H1 (cell line): ENCODE measurements at regions not wholly inside any gene's neighbourhood (a gene's known extent, or its start where the extent isn't known, plus 50 kb on each side); places are given as distances from the start of the nearest gene placed in this dataset.

Experiments
- FOSL1 ChIP-seq: IDR thresholded peaks from 2 replicates; pipeline ENCODE4 v1.6.1; 2011; ENCODE audit warnings: mild to moderate bottlenecking, low read depth, low read length, moderate library complexity; ENCODE audit not compliant: insufficient read depth
- GTF2F1 ChIP-seq: IDR thresholded peaks from 2 replicates; pipeline ENCODE4 v1.6.1; 2012; ENCODE audit warnings: low read depth, low read length, improper control_type of control experiment, borderline replicate concordance
- KDM1A ChIP-seq: fragments of 200-600, 300-600 bp; sonication (generic); IDR thresholded peaks from 2 replicates; pipeline ENCODE4 v1.7.1; 2016; ENCODE audit warnings: mild to moderate bottlenecking, low read length, borderline replicate concordance
- SIN3A ChIP-seq, 2 experiments: IDR thresholded peaks in 1 of 2; conservative IDR thresholded peaks in 1 of 2; 2 replicates each; pipeline ENCODE4 v1.6.1; 2011 to 2012; ENCODE audit warnings: low read length in 2 of 2, improper control_type of control experiment in 1 of 2, low read depth in 1 of 2, mild to moderate bottlenecking in 1 of 2
- TF ChIP-seq, protein P1 (sequence below): IDR thresholded peaks from 2 replicates; pipeline ENCODE4 v1.6.1; 2012; ENCODE audit warnings: inconsistent platforms

DNA sequence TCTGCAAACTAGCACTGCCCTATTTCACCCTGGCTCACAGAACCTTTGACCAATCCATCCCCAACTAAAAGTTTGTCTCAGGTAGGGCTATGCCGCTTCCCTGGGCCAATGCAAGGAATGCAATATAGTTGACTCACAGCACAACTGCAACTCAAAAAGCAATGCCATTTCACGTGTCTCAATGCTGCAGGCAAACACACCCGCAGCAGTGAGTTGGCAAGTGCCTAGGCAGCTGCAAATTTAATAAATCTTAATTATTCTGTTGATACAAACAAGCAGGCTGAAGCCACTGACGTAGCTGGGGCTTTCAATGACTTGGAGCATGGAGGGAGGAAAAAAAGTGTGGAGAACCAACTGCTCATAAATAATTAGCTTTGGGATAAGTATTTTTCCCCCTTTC lies 87.9 kb downstream of the SYNE3 start (continued):
- TF ChIP-seq, protein P1, sequence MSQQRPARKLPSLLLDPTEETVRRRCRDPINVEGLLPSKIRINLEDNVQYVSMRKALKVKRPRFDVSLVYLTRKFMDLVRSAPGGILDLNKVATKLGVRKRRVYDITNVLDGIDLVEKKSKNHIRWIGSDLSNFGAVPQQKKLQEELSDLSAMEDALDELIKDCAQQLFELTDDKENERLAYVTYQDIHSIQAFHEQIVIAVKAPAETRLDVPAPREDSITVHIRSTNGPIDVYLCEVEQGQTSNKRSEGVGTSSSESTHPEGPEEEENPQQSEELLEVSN, result no peak
- TF ChIP-seq GTF2F1 (no peak), KDM1A (no peak), SIN3A (conservative IDR thresholded peaks at IDR 0.05 in 1 of 2, IDR thresholded peaks at IDR 0.05 in 1 of 2; ENCODE audit: low read depth in 1 of 2, low read length in 2 of 2) (no peak), FOSL1 (no peak)
- TF ChIP-seq, all 59 proteins: peak for 0
